ENCODE measurements at regions not wholly inside any gene's neighbourhood (a gene's known extent, or its start where the extent isn't known, plus 50 kb on each side); places are given as distances from the start of the nearest gene placed in this dataset.
A peak's percentile ranks its signal among the peaks of the same experiment; 100 is the strongest.

GRCh38 chr15:29476503-29477080 is 207.0 kb upstream of the NSMCE3 start:
- H3K79me1 ChIP-seq (ENCODE audit: low read depth, low read length) = peaks cover 2% of the 10 kb centered on the region; the same call in 1 of the 2 replicates
- H2BK120ac ChIP-seq (replicated peaks; ENCODE audit: low read depth, low read length) = no peak overlapping the region
- peak overlapping the region; percentile 29 for H3K4ac ChIP-seq (replicated peaks; ENCODE audit: insufficient read length, low read depth, low read length)
- H3K4me2 ChIP-seq (ENCODE audit: insufficient read depth in 1 of 2, low read depth in 2 of 2, low read length in 2 of 2) = no peak overlapping the region
- no peak overlapping the region for H3K4me3 ChIP-seq (ENCODE audit: extremely low read depth in 1 of 4, insufficient read depth in 2 of 4, low read depth in 3 of 4, low read length in 4 of 4)
- peaks cover 2 to 8% (median 3%) of the 10 kb centered on the region in 4 experiments; a peak in 6 of 7 replicates for H3K4me1 ChIP-seq (replicated peaks in 1 of 4; ENCODE audit: control insufficient read depth in 3 of 4, insufficient read depth in 4 of 4, low read length in 3 of 4)
- H3K9me3 ChIP-seq (ENCODE audit: insufficient read depth in 2 of 2, low read depth in 1 of 2, low read length in 1 of 2) = no peaks in the 10 kb centered on the region
- no peak overlapping the region for H3K9ac ChIP-seq (replicated peaks in 1 of 4; ENCODE audit: extremely low read depth in 1 of 4, low read depth in 3 of 4, low read length in 3 of 4)
- no peak overlapping the region for H3K56ac ChIP-seq (replicated peaks; ENCODE audit: insufficient read length, low read depth, low read length)
- FAIRE-seq = no peak
- no peak overlapping the region for H2BK12ac ChIP-seq (ENCODE audit: low read depth, low read length)
- H4K5ac ChIP-seq (ENCODE audit: insufficient read length, low read depth, low read length) = no peak overlapping the region
- peaks cover 0 to 2% of the 10 kb centered on the region in 2 experiments for H4K20me1 ChIP-seq (replicated peaks in 1 of 2; ENCODE audit: control insufficient read depth in 1 of 2, insufficient read depth in 2 of 2, low read length in 2 of 2)
- no peak overlapping the region for H3K23ac ChIP-seq (ENCODE audit: insufficient read length)
- H2AK5ac ChIP-seq (ENCODE audit: low read depth, low read length) = peak overlapping the region; percentile 53; the same call in 1 of the 2 replicates
- H3K23me2 ChIP-seq (ENCODE audit: low read depth, low read length) = no peaks in the 10 kb centered on the region
- ChIA-PET POLR2A (ENCODE audit: partially characterized antibody) (no interaction called here), CTCF (ENCODE audit: partially characterized antibody) (no interaction called here)
- 88% methylated on average over 17 of the region's 17 CpGs; no CpG with 5 or more reads in 1 of the 2 experiments for WGBS, 2 experiments (ENCODE audit: extremely low coverage in 1 of 2, insufficient coverage in 1 of 2, insufficient read length in 1 of 2, insufficient replicate concordance in 2 of 2, low coverage in 1 of 2, low lambda C conversion rate in 2 of 2, missing lambda C conversion rate in 1 of 2)
- DNase-seq (ENCODE audit: low read depth in 1 of 2, low spot score in 2 of 2) = no peak
- H4K8ac ChIP-seq (ENCODE audit: extremely low read depth, insufficient read depth, low read length) = no peak overlapping the region
- H3K27me3 ChIP-seq (replicated peaks in 1 of 4; ENCODE audit: control insufficient read depth in 3 of 4, extremely low read depth in 1 of 4, insufficient read depth in 3 of 4, low read length in 3 of 4) = no peaks in the 10 kb centered on the region
- H2AFZ ChIP-seq (ENCODE audit: low read length) = no peak overlapping the region
- no peak overlapping the region for H2BK15ac ChIP-seq (ENCODE audit: low read length)
- H2BK5ac ChIP-seq (ENCODE audit: low read depth, low read length) = no peak overlapping the region
- no peak overlapping the region for H4K91ac ChIP-seq (replicated peaks; ENCODE audit: insufficient read length, low read length)
- H3K18ac ChIP-seq (ENCODE audit: extremely low read depth, low read length) = no peak overlapping the region
- no peak overlapping the region for H3K14ac ChIP-seq (ENCODE audit: insufficient read length)
- H3K79me2 ChIP-seq (ENCODE audit: control insufficient read depth in 1 of 2, insufficient read depth in 2 of 2, low read length in 2 of 2) = no peaks in the 10 kb centered on the region
- H3K36me3 ChIP-seq (ENCODE audit: control insufficient read depth in 2 of 4, insufficient read depth in 4 of 4, low read length in 3 of 4) = no peaks in the 10 kb centered on the region
- no peak overlapping the region for H3K27ac ChIP-seq (ENCODE audit: low read depth, low read length)
- H2BK20ac ChIP-seq (ENCODE audit: low read length) = no peak overlapping the region
- no peak for TF ChIP-seq RFX5 (IDR thresholded peaks at IDR 0.05; ENCODE audit: borderline replicate concordance, low read depth, low read length)
- TF ChIP-seq SUZ12 (IDR thresholded peaks at IDR 0.05; ENCODE audit: low read length) = no peak
- TF ChIP-seq MAX (IDR thresholded peaks at IDR 0.05) = no peak
- no peak for TF ChIP-seq SIN3A (conservative IDR thresholded peaks at IDR 0.05 in 1 of 2, IDR thresholded peaks at IDR 0.05 in 1 of 2; ENCODE audit: low read depth in 1 of 2, low read length in 2 of 2)
- TF ChIP-seq SP2 (IDR thresholded peaks at IDR 0.05; ENCODE audit: low read length) = no peak
- TF ChIP-seq ZNF274 (IDR thresholded peaks at IDR 0.05; ENCODE audit: borderline replicate concordance, extremely low read depth, low read length) = no peak
- no peak for TF ChIP-seq BRCA1 (IDR thresholded peaks at IDR 0.05; ENCODE audit: low read depth, low read length)
- TF ChIP-seq CHD2 (IDR thresholded peaks at IDR 0.05; ENCODE audit: low read length) = no peak
- TF ChIP-seq RNF2 (IDR thresholded peaks at IDR 0.05; ENCODE audit: borderline replicate concordance, low read depth, low read length, missing control alignments, poor library complexity, severe bottlenecking) = no peak
- no peak for TF ChIP-seq KDM4A (IDR thresholded peaks at IDR 0.05; ENCODE audit: low read depth, low read length, severe bottlenecking)
- TF ChIP-seq SAP30 (IDR thresholded peaks at IDR 0.05; ENCODE audit: insufficient read depth, insufficient replicate concordance, low read length) = no peak
- TF ChIP-seq JUND (IDR thresholded peaks at IDR 0.05; ENCODE audit: low read length) = no peak
- TF ChIP-seq CTBP2 (IDR thresholded peaks at IDR 0.05; ENCODE audit: borderline replicate concordance, insufficient read depth, insufficient read length, low read length) = no peak

All from H1 (cell line).